K562 (cell line): ENCODE measurements at regions not wholly inside any gene's neighbourhood (a gene's known extent, or its start where the extent isn't known, plus 50 kb on each side); places are given as distances from the start of the nearest gene placed in this dataset.

Experiments
- EGR1 ChIP-seq: fragments of 450-650 bp; conservative IDR thresholded peaks from 2 replicates; pipeline ENCODE4 v1.6.1; 2017; ENCODE audit warnings: mild to moderate bottlenecking
- ETV6 ChIP-seq, 3 experiments: fragments of 150-350 bp in 1 of 3; sonication (generic) in 1 of 3; formaldehyde crosslinking in 1 of 3; IDR thresholded peaks; 2 replicates each; pipeline versions ENCODE4 v1.6.1 to v1.8.0; 2014 to 2022; ENCODE audit warnings: borderline replicate concordance in 2 of 3, low read depth in 2 of 3, antibody characterized with exemption in 1 of 3, low read length in 1 of 3, mild to moderate bottlenecking in 1 of 3, missing genetic modification reagents in 1 of 3
- FOXM1 ChIP-seq, 2 experiments: fragments of 450-650 bp in 1 of 2; sonication (generic) in 1 of 2; formaldehyde crosslinking in 1 of 2; IDR thresholded peaks; 2 replicates each; pipeline versions ENCODE4 v1.6.1 to v1.9.0; 2017 to 2022; ENCODE audit warnings: low read depth in 2 of 2, mild to moderate bottlenecking in 2 of 2, missing genetic modification reagents in 1 of 2, moderate library complexity in 1 of 2
- MTF1 ChIP-seq: fragments of 250-450 bp; sonication (Bioruptor Pico); IDR thresholded peaks from 2 replicates; pipeline ENCODE4 v1.9.0; 2021; ENCODE audit warnings: moderate library complexity, mild to moderate bottlenecking, inconsistent platforms, borderline replicate concordance
- NRF1 ChIP-seq, 2 experiments: fragments of 450-650 bp; IDR thresholded peaks in 1 of 2; conservative IDR thresholded peaks in 1 of 2; 2 replicates each; pipeline ENCODE4 v1.6.1; 2014; ENCODE audit warnings: mild to moderate bottlenecking in 2 of 2
- RFX1 ChIP-seq: fragments of 450-650 bp; IDR thresholded peaks from 2 replicates; pipeline ENCODE4 v1.6.1; 2016; ENCODE audit warnings: mild to moderate bottlenecking, moderate library complexity
- SIN3A ChIP-seq, 2 experiments: fragments of 150-350 bp in 1 of 2; IDR thresholded peaks; 2 replicates each; pipeline ENCODE4 v1.6.1; 2011 to 2016; ENCODE audit warnings: borderline replicate concordance in 2 of 2, low read depth in 2 of 2, low read length in 2 of 2, mild to moderate bottlenecking in 2 of 2, moderate library complexity in 2 of 2; ENCODE audit not compliant: control insufficient read depth in 1 of 2
- TCFL5 ChIP-seq: fragments of 250-450 bp; sonication (Bioruptor Pico); conservative IDR thresholded peaks from 2 replicates; pipeline ENCODE4 v1.6.1; 2021; ENCODE audit warnings: mild to moderate bottlenecking, moderate library complexity, matching md5 sums
- ZNF217 ChIP-seq: sonication (generic); formaldehyde crosslinking; IDR thresholded peaks from 2 replicates; pipeline ENCODE4 v1.8.0; 2022; ENCODE audit warnings: mild to moderate bottlenecking, missing genetic modification reagents
- TF ChIP-seq, protein P1 (sequence below): sonication (generic); IDR thresholded peaks from 2 replicates; pipeline ENCODE4 v1.6.1; 2016
- TF ChIP-seq, protein P2 (sequence below): fragments of 250-450 bp; sonication (Bioruptor Pico); IDR thresholded peaks from 2 replicates; pipeline ENCODE4 v1.5.0; 2020; ENCODE audit warnings: mild to moderate bottlenecking, borderline replicate concordance

GRCh38 chr3:105195260-105195659 is 171.4 kb upstream of the ALCAM start:
- TF ChIP-seq EGR1 (no peak), FOXM1 (IDR thresholded peaks at IDR 0.05; ENCODE audit: low read depth) (no peak), FOXM1 (CRISPR knock-in tag; IDR thresholded peaks at IDR 0.05; ENCODE audit: low read depth) (no peak), NRF1 (conservative IDR thresholded peaks at IDR 0.05 in 1 of 2, IDR thresholded peaks at IDR 0.05 in 1 of 2) (no peak), ZNF217 (CRISPR knock-in tag) (no peak), TCFL5 (CRISPR knock-in tag) (no peak), MTF1 (CRISPR knock-in tag) (no peak), ETV6 (IDR thresholded peaks at IDR 0.05; ENCODE audit: borderline replicate concordance in 1 of 2, low read depth in 2 of 2, low read length in 1 of 2) (no peak), ETV6 (CRISPR knock-in tag; IDR thresholded peaks at IDR 0.05; ENCODE audit: borderline replicate concordance) (no peak), RFX1 (no peak), SIN3A (IDR thresholded peaks at IDR 0.05; ENCODE audit: borderline replicate concordance in 2 of 2, control insufficient read depth in 1 of 2, low read depth in 2 of 2, low read length in 2 of 2) (no peak)
- TF ChIP-seq, protein P1, sequence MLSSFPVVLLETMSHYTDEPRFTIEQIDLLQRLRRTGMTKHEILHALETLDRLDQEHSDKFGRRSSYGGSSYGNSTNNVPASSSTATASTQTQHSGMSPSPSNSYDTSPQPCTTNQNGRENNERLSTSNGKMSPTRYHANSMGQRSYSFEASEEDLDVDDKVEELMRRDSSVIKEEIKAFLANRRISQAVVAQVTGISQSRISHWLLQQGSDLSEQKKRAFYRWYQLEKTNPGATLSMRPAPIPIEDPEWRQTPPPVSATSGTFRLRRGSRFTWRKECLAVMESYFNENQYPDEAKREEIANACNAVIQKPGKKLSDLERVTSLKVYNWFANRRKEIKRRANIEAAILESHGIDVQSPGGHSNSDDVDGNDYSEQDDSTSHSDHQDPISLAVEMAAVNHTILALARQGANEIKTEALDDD: no peak
- TF ChIP-seq, protein P2, sequence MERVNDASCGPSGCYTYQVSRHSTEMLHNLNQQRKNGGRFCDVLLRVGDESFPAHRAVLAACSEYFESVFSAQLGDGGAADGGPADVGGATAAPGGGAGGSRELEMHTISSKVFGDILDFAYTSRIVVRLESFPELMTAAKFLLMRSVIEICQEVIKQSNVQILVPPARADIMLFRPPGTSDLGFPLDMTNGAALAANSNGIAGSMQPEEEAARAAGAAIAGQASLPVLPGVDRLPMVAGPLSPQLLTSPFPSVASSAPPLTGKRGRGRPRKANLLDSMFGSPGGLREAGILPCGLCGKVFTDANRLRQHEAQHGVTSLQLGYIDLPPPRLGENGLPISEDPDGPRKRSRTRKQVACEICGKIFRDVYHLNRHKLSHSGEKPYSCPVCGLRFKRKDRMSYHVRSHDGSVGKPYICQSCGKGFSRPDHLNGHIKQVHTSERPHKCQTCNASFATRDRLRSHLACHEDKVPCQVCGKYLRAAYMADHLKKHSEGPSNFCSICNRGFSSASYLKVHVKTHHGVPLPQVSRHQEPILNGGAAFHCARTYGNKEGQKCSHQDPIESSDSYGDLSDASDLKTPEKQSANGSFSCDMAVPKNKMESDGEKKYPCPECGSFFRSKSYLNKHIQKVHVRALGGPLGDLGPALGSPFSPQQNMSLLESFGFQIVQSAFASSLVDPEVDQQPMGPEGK: no peak
